HepG2 (cell line): ENCODE measurements at regions not wholly inside any gene's neighbourhood (a gene's known extent, or its start where the extent isn't known, plus 50 kb on each side); places are given as distances from the start of the nearest gene placed in this dataset.

Experiments
- ATAC-seq: fragments of 200-7000 bp; cut with Tn5 transposase; 3 replicates; pipeline ENCODE4 v1.9.1; 2020; ENCODE audit warnings: mild to moderate bottlenecking, moderate library complexity
- BruUV-seq: library from RNA; stranded (reverse); fragments of 400-500 nt; replicated peaks from 2 replicates; lab custom pipeline; 2021; lab: Mats Ljungman, UMichigan
- CTCF ChIA-PET: fragments of 300-600 bp; formaldehyde crosslinking; extraction: SDS; loops from one replicate; lab custom pipeline; 2021; ENCODE audit warnings: low total read pairs, inconsistent platforms, low intra/inter-chr PET ratio; lab: Yijun Ruan, JAX
- POLR2A ChIA-PET: fragments of 350-600 bp; sonication (Branson Sonifier 250); formaldehyde crosslinking; loops from one replicate; lab custom pipeline; 2020; ENCODE audit warnings: antibody characterized with exemption, inconsistent platforms; lab: Yijun Ruan, JAX
- DNase-seq: peaks from one replicate; pipeline ENCODE4 v3.0.0-alpha.2; 2015; ENCODE audit warnings: low spot score
- FAIRE-seq: peaks from 3 replicates; lab custom pipeline; 2011; peaks lifted over from hg19 to GRCh38; lab: Jason Lieb, UNC
- H2AFZ ChIP-seq: one replicate; pipeline ENCODE4 v1.6.1; 2011; ENCODE audit warnings: low read length, inconsistent platforms
- H3K27ac ChIP-seq: fragments of 300-600 bp; 3 replicates; pipeline ENCODE4 v1.8.0; 2011; ENCODE audit warnings: mixed run types, mild to moderate bottlenecking, mixed read lengths, low read length, inconsistent platforms; ENCODE audit not compliant: insufficient read depth; ENCODE audit errors: extremely low read length
- H3K27me3 ChIP-seq, 2 experiments: fragments of 200-600 bp in 1 of 2; 2 replicates in 1 of 2; 3 replicates in 1 of 2; pipeline versions ENCODE4 v1.6.0 to v1.8.0; 2011; ENCODE audit warnings: low read length in 2 of 2, mild to moderate bottlenecking in 2 of 2, moderate library complexity in 2 of 2, inconsistent platforms in 1 of 2; ENCODE audit not compliant: insufficient read depth in 2 of 2, control insufficient read depth in 1 of 2
- H3K36me3 ChIP-seq, 2 experiments: fragments of 200-600 bp in 1 of 2; replicated peaks in 1 of 2; 2 replicates in 1 of 2; 3 replicates in 1 of 2; pipeline versions ENCODE4 v1.5.1 to v1.8.0; 2011; ENCODE audit warnings: low read length in 2 of 2, inconsistent platforms in 1 of 2; ENCODE audit not compliant: insufficient read depth in 2 of 2, control insufficient read depth in 1 of 2
- H3K4me1 ChIP-seq: 2 replicates; pipeline ENCODE4 v1.5.1; 2012; ENCODE audit warnings: low read length, inconsistent platforms; ENCODE audit not compliant: insufficient read depth
- H3K4me2 ChIP-seq: 2 replicates; pipeline ENCODE4 v1.6.0; 2011; ENCODE audit warnings: low read depth, low read length, inconsistent platforms
- H3K4me3 ChIP-seq, 3 experiments: fragments of 200-600 bp in 1 of 3; sonication (generic), shearing (Covaris generic) in 1 of 3; replicated peaks in 1 of 3; 2 replicates each; pipeline ENCODE4 v1.5.1; 2011 to 2016; ENCODE audit warnings: low read length in 3 of 3, inconsistent platforms in 2 of 3, low read depth in 2 of 3, mild to moderate bottlenecking in 2 of 3, control low read depth in 1 of 3, mixed read lengths in 1 of 3; ENCODE audit not compliant: insufficient read depth in 1 of 3
- H3K79me2 ChIP-seq: one replicate; pipeline ENCODE4 v1.6.1; 2011; ENCODE audit warnings: low read length, inconsistent platforms; ENCODE audit not compliant: insufficient read depth
- H3K9ac ChIP-seq: 2 replicates; pipeline ENCODE4 v1.6.0; 2011; ENCODE audit warnings: mild to moderate bottlenecking, low read depth, low read length, inconsistent platforms; ENCODE audit not compliant: insufficient read depth
- H3K9me3 ChIP-seq: 2 replicates; pipeline ENCODE4 v1.5.1; 2012; ENCODE audit warnings: mild to moderate bottlenecking, low read length
- H4K20me1 ChIP-seq: 2 replicates; pipeline ENCODE4 v1.6.0; 2011; ENCODE audit warnings: inconsistent platforms, mild to moderate bottlenecking, low read length, moderate library complexity; ENCODE audit not compliant: insufficient read depth
- KLF12 ChIP-seq: sonication (generic); formaldehyde crosslinking; IDR thresholded peaks from 2 replicates; pipeline ENCODE4 v1.4.0; 2020; ENCODE audit warnings: missing genetic modification reagents, borderline replicate concordance
- TP53 ChIP-seq: sonication (generic); formaldehyde crosslinking; conservative IDR thresholded peaks from 2 replicates; pipeline ENCODE4 v1.4.0; 2020; ENCODE audit warnings: missing genetic modification reagents
- ZNF460 ChIP-seq: sonication (generic); formaldehyde crosslinking; IDR thresholded peaks from 2 replicates; pipeline ENCODE4 v1.5.1; 2020; ENCODE audit warnings: missing genetic modification reagents, mild to moderate bottlenecking, borderline replicate concordance
- ZNF552 ChIP-seq: sonication (generic); formaldehyde crosslinking; IDR thresholded peaks from 2 replicates; pipeline ENCODE4 v1.9.0; 2022; ENCODE audit warnings: missing genetic modification reagents, mild to moderate bottlenecking, borderline replicate concordance
- ZNF619 ChIP-seq: sonication (generic); formaldehyde crosslinking; IDR thresholded peaks from 2 replicates; pipeline ENCODE4 v1.4.0; 2020; ENCODE audit warnings: mild to moderate bottlenecking, missing genetic modification reagents
- WGBS: methylation state at CpG from one replicate; pipeline ENCODE4 v1.1.6; 2017; ENCODE audit warnings: low lambda C conversion rate; 5-methylcytosine and 5-hydroxymethylcytosine counted together
- in situ Hi-C: cut with HindIII; loops from 2 replicates; pipeline ENCODE4 v1.10.0; 2017; ENCODE audit warnings: low pct_unique_long_range_greater_than_20kb; ENCODE audit not compliant: extremely low pct_ligation_motif_present
- intact Hi-C: fragments of 100-400 bp; cut with micrococcal nuclease; formaldehyde crosslinking; loops from one replicate; pipeline ENCODE4 v1.10.0; 2022; ENCODE audit not compliant: unreplicated experiment

- ATAC-seq (no peak), FAIRE-seq (no peak), DNase-seq (no peak)
- no peaks in the 10 kb centered on the region for H3K27me3 ChIP-seq
- H3K9ac ChIP-seq, result no peak overlapping the region
- POLR2A ChIA-PET, result no interaction called here
- WGBS, result 16% methylated on average over 7 of the region's 7 CpGs
- H4K20me1 ChIP-seq, result no peaks in the 10 kb centered on the region
- no peaks in the 10 kb centered on the region for H3K36me3 ChIP-seq
- no peak overlapping the region for H3K4me2 ChIP-seq
- no peak overlapping the region for H3K4me3 ChIP-seq
- BruUV-seq, result no TSS peak
- no peaks in the 10 kb centered on the region for H3K4me1 ChIP-seq
- CTCF ChIA-PET, result no interaction called here
- no peak overlapping the region for H3K27ac ChIP-seq
- no peaks in the 10 kb centered on the region for H3K79me2 ChIP-seq
- peaks cover 12% of the 10 kb centered on the region for H3K9me3 ChIP-seq
- intact Hi-C loops, result no loop called here
- no peak overlapping the region for H2AFZ ChIP-seq
- in situ Hi-C loops, result no loop called here
- no peak for TF ChIP-seq ZNF619
- no peak for TF ChIP-seq TP53 (CRISPR knock-in tag)
- no peak for TF ChIP-seq KLF12 (CRISPR knock-in tag)
- TF ChIP-seq ZNF552 (CRISPR knock-in tag), result no peak
Measured at GRCh38 chrX:143437439-143437838, 79.8 kb downstream of the SPANXN3 start.

GRCh38 chrX:143435916-143436315, 81.4 kb downstream of the SPANXN3 start:
- TF ChIP-seq ZNF460 (CRISPR knock-in tag), result no peak
- ATAC-seq (no peak), FAIRE-seq (no peak), DNase-seq (no peak)
- peaks cover 11% of the 10 kb centered on the region for H3K9me3 ChIP-seq
- ChIA-PET CTCF (no interaction called here), POLR2A (no interaction called here)
- no peaks in the 10 kb centered on the region for H4K20me1 ChIP-seq
- no peak overlapping the region for H2AFZ ChIP-seq
- no peak overlapping the region for H3K4me2 ChIP-seq
- H3K9ac ChIP-seq, result no peak overlapping the region
- no peaks in the 10 kb centered on the region for H3K36me3 ChIP-seq
- no peaks in the 10 kb centered on the region for H3K27me3 ChIP-seq
- no peaks in the 10 kb centered on the region for H3K4me1 ChIP-seq
- 42% methylated on average over 2 of the region's 2 CpGs for WGBS
- in situ Hi-C loops, result no loop called here
- H3K27ac ChIP-seq, result no peak overlapping the region
- intact Hi-C loops, result no loop called here
- BruUV-seq, result no TSS peak
- H3K4me3 ChIP-seq, result no peak overlapping the region
- no peaks in the 10 kb centered on the region for H3K79me2 ChIP-seq
